ENCODE measurements at regions not wholly inside any gene's neighbourhood (a gene's known extent, or its start where the extent isn't known, plus 50 kb on each side); places are given as distances from the start of the nearest gene placed in this dataset.

- no peak overlapping the region for H3K4me3 ChIP-seq (replicated peaks in 1 of 2; ENCODE audit: low read depth in 2 of 2, low read length in 2 of 2)
- TF ChIP-seq CTCF (IDR thresholded peaks at IDR 0.05; ENCODE audit: low read depth, low read length) = no peak
- no peak for DNase-seq (ENCODE audit: low read depth in 2 of 2)
These were observed 182.0 kb upstream of the PPP1R3A start for GRCh38 chr7:114100810-114101209.

GRCh38 chr7:114099337-114099736 lies 180.5 kb upstream of the PPP1R3A start:
- DNase-seq (ENCODE audit: low read depth in 2 of 2) = no peak
- no peak for TF ChIP-seq CTCF (IDR thresholded peaks at IDR 0.05; ENCODE audit: low read depth, low read length)
- H3K4me3 ChIP-seq (replicated peaks in 1 of 2; ENCODE audit: low read depth in 2 of 2, low read length in 2 of 2) = no peak overlapping the region

GRCh38 chr7:114095885-114096284 lies 177.1 kb upstream of the PPP1R3A start:
- DNase-seq (ENCODE audit: low read depth in 2 of 2) = no peak
- TF ChIP-seq CTCF (IDR thresholded peaks at IDR 0.05; ENCODE audit: low read depth, low read length) = no peak

GRCh38 chr7:114088470-114088940 lies 169.7 kb upstream of the PPP1R3A start:
- no peak overlapping the region for H3K4me3 ChIP-seq (replicated peaks in 1 of 2; ENCODE audit: low read depth in 2 of 2, low read length in 2 of 2)
- TF ChIP-seq CTCF (IDR thresholded peaks at IDR 0.05; ENCODE audit: low read depth, low read length) = no peak
- no peak for DNase-seq (ENCODE audit: low read depth in 2 of 2)

More at GRCh38 chr7:114095885-114096284, 177.1 kb upstream of the PPP1R3A start:
- no peak overlapping the region for H3K4me3 ChIP-seq (replicated peaks in 1 of 2; ENCODE audit: low read depth in 2 of 2, low read length in 2 of 2)

- no peak for TF ChIP-seq CTCF (IDR thresholded peaks at IDR 0.05; ENCODE audit: low read depth, low read length)
- DNase-seq (ENCODE audit: low read depth in 2 of 2) = no peak
- no peak overlapping the region for H3K4me3 ChIP-seq (replicated peaks in 1 of 2; ENCODE audit: low read depth in 2 of 2, low read length in 2 of 2)
These were observed 169.1 kb upstream of the PPP1R3A start for GRCh38 chr7:114087653-114088469.

- H3K4me3 ChIP-seq (replicated peaks in 1 of 2; ENCODE audit: low read depth in 2 of 2, low read length in 2 of 2) = peak overlapping the region; percentile 45 to 60
- no peak for TF ChIP-seq CTCF (IDR thresholded peaks at IDR 0.05; ENCODE audit: low read depth, low read length)
- peak; percentile 24 to 25 for DNase-seq (ENCODE audit: low read depth in 2 of 2)
These were observed 168.3 kb upstream of the PPP1R3A start for GRCh38 chr7:114086914-114087652.
